Chondrocyte (in vitro differentiated cells): ENCODE measurements at regions not wholly inside any gene's neighbourhood (a gene's known extent, or its start where the extent isn't known, plus 50 kb on each side); places are given as distances from the start of the nearest gene placed in this dataset.

Experiments
- DNase-seq: peaks from one replicate; pipeline ENCODE4 v3.0.0; 2021; ENCODE audit warnings: mixed read lengths, low spot score
- H3K27ac Mint-ChIP-seq: one replicate; pipeline ENCODE4 v1.8.0; 2021; ENCODE audit warnings: mild to moderate bottlenecking, moderate library complexity, mixed read lengths; ENCODE audit not compliant: unreplicated experiment
- H3K27me3 Mint-ChIP-seq: 2 replicates; pipeline ENCODE4 v1.8.0; 2021; ENCODE audit warnings: low read depth, mixed read lengths
- H3K36me3 Mint-ChIP-seq: 2 replicates; pipeline ENCODE4 v1.8.0; 2021; ENCODE audit warnings: low read depth, mixed read lengths
- H3K4me1 Mint-ChIP-seq: 2 replicates; pipeline ENCODE4 v1.8.0; 2021; ENCODE audit warnings: low read depth, mild to moderate bottlenecking, mixed read lengths
- H3K4me3 Mint-ChIP-seq: one replicate; pipeline ENCODE4 v1.8.0; 2021; ENCODE audit warnings: mild to moderate bottlenecking, moderate library complexity, mixed read lengths; ENCODE audit not compliant: unreplicated experiment
- H3K9me3 Mint-ChIP-seq: 2 replicates; pipeline ENCODE4 v1.8.0; 2021; ENCODE audit warnings: low read depth, mixed read lengths
- TF ChIP-seq, protein P1 (sequence below): fragments of 200-600 bp; sonication (generic); IDR thresholded peaks from 2 replicates; pipeline ENCODE4 v1.5.0; 2021; ENCODE audit warnings: antibody characterized with exemption, mild to moderate bottlenecking, moderate library complexity

GRCh38 chr14:94880876-94881275 lies 111.0 kb upstream of the GSC start:
- Mint-ChIP-seq H3K27me3 (peaks cover 14% of the 10 kb centered on the region), H3K4me3 (no peak overlapping the region), H3K36me3 (no peaks in the 10 kb centered on the region), H3K9me3 (peaks cover 5% of the 10 kb centered on the region), H3K27ac (no peak overlapping the region), H3K4me1 (peaks cover 3% of the 10 kb centered on the region)
- TF ChIP-seq, protein P1, sequence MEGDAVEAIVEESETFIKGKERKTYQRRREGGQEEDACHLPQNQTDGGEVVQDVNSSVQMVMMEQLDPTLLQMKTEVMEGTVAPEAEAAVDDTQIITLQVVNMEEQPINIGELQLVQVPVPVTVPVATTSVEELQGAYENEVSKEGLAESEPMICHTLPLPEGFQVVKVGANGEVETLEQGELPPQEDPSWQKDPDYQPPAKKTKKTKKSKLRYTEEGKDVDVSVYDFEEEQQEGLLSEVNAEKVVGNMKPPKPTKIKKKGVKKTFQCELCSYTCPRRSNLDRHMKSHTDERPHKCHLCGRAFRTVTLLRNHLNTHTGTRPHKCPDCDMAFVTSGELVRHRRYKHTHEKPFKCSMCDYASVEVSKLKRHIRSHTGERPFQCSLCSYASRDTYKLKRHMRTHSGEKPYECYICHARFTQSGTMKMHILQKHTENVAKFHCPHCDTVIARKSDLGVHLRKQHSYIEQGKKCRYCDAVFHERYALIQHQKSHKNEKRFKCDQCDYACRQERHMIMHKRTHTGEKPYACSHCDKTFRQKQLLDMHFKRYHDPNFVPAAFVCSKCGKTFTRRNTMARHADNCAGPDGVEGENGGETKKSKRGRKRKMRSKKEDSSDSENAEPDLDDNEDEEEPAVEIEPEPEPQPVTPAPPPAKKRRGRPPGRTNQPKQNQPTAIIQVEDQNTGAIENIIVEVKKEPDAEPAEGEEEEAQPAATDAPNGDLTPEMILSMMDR: no peak
- peak; percentile 24 for DNase-seq

DNA sequence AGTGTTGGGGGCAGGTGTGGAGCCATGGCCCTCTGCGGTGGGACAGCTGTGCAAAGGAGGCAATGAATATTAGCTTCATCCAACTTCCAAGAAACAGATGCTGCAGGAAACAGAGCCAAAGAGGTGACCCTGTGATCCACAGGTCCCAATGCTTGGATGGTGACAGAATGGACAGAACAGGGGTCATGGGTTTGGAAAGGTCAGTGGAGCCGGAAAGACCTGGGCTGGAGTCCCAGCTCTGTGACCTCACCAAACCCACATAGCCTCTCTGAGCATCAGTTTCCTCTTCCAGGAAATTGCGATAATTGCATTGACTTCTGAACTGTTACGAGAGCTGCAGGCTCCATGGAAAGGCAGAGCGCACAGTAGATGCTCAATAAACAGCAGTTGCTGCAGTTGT lies 110.2 kb upstream of the GSC start:
- TF ChIP-seq, protein P1: no peak
- Mint-ChIP-seq H3K4me1 (peaks cover 3% of the 10 kb centered on the region), H3K9me3 (peaks cover 5% of the 10 kb centered on the region), H3K27me3 (peaks cover 14% of the 10 kb centered on the region), H3K27ac (no peak overlapping the region), H3K4me3 (no peak overlapping the region), H3K36me3 (no peaks in the 10 kb centered on the region)
- DNase-seq: peak; percentile 8

DNA sequence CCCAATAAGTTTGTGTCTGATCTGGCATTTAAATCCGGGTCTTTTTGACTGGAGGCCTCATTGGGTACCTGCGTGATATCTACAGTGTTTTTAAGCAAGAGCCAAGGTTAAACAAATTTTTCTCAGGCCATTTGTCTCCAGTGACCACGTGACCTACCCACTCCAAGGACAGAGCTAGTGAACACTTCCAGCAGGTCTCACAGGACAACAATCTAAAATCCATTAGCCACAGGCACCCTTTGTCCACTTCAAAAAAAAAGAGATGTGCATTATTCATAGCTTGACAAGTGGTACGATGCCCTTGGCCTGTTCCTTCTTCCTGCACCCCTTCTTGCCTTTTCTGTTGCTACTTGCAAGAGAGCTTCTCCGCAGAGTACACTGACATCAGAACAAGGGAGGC lies 109.6 kb upstream of the GSC start:
- no peak for DNase-seq
- Mint-ChIP-seq H3K4me3 (no peak overlapping the region), H3K4me1 (peaks cover 3% of the 10 kb centered on the region), H3K9me3 (peaks cover 5% of the 10 kb centered on the region), H3K27me3 (peaks cover 16% of the 10 kb centered on the region), H3K36me3 (no peaks in the 10 kb centered on the region), H3K27ac (no peak overlapping the region)
- TF ChIP-seq, protein P1: no peak

DNA sequence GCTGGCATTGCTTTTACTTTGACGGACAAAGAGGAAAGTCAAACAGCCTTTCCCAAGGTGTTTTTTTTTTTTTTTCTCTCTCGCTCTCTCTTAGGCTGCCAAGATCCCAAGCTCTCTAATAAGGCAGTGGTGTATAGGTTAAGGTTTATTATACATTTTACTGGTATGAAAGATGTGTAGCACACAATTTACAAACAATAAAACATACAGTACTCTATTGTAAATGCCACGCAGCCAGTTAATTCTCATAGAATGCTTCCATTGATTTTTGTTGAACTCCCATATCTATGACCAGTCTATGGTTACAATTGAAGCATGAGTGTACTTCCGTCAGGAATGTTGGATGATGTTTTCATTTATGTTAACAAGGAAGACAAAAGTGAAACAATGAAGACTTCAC lies 106.4 kb upstream of the GSC start:
- no peaks in the 10 kb centered on the region for H3K9me3 Mint-ChIP-seq
- H3K27me3 Mint-ChIP-seq: peaks cover 23% of the 10 kb centered on the region
- H3K36me3 Mint-ChIP-seq: no peaks in the 10 kb centered on the region
- peaks cover 3% of the 10 kb centered on the region for H3K4me1 Mint-ChIP-seq
- H3K4me3 Mint-ChIP-seq: no peak overlapping the region
- no peak overlapping the region for H3K27ac Mint-ChIP-seq
- TF ChIP-seq, protein P1: no peak
- DNase-seq: no peak

- H3K27me3 Mint-ChIP-seq: peaks cover 30% of the 10 kb centered on the region
- H3K36me3 Mint-ChIP-seq: no peaks in the 10 kb centered on the region
- H3K9me3 Mint-ChIP-seq: no peaks in the 10 kb centered on the region
- DNase-seq: no peak
- no peak overlapping the region for H3K4me3 Mint-ChIP-seq
- H3K4me1 Mint-ChIP-seq: peaks cover 3% of the 10 kb centered on the region
- TF ChIP-seq, protein P1: no peak
- no peak overlapping the region for H3K27ac Mint-ChIP-seq
These were observed 105.3 kb upstream of the GSC start for GRCh38 chr14:94875256-94875655.
